Hepatocyte (in vitro differentiated cells): ENCODE measurements at regions not wholly inside any gene's neighbourhood (a gene's known extent, or its start where the extent isn't known, plus 50 kb on each side); places are given as distances from the start of the nearest gene placed in this dataset.

ENCODE experiments used
- DNase-seq: peaks from one replicate; pipeline ENCODE4 v3.0.0-alpha.2; 2016; ENCODE audit warnings: low spot score
- H2AFZ ChIP-seq: fragments of 200-600 bp; sonication (generic); 2 replicates; pipeline ENCODE4 v1.6.0; 2016; ENCODE audit warnings: antibody characterized with exemption, mild to moderate bottlenecking
- H3K27ac ChIP-seq: fragments of 200-600 bp; sonication (generic); 2 replicates; pipeline ENCODE4 v1.5.1; 2016; ENCODE audit warnings: mild to moderate bottlenecking
- H3K27me3 ChIP-seq: fragments of 200-600 bp; sonication (generic); 2 replicates; pipeline ENCODE4 v1.6.1; 2016
- H3K36me3 ChIP-seq: fragments of 200-600 bp; sonication (generic); replicated peaks from 2 replicates; pipeline ENCODE4 v1.5.1; 2016; ENCODE audit warnings: low read depth; ENCODE audit not compliant: insufficient read depth
- H3K4me1 ChIP-seq: fragments of 200-600 bp; sonication (generic); 2 replicates; pipeline ENCODE4 v1.5.1; 2016; ENCODE audit warnings: mild to moderate bottlenecking, moderate library complexity; ENCODE audit not compliant: insufficient read depth
- H3K4me2 ChIP-seq: fragments of 200-600 bp; sonication (generic); 2 replicates; pipeline ENCODE4 v1.6.0; 2016
- H3K4me3 ChIP-seq: fragments of 200-600 bp; sonication (generic); 2 replicates; pipeline ENCODE4 v1.5.1; 2016; ENCODE audit warnings: mild to moderate bottlenecking
- H3K79me2 ChIP-seq: fragments of 200-600 bp; sonication (generic); 2 replicates; pipeline ENCODE4 v1.6.0; 2017; ENCODE audit warnings: mild to moderate bottlenecking
- H3K9me2 ChIP-seq: fragments of 200-600 bp; sonication (generic); replicated peaks from 2 replicates; pipeline ENCODE4 v1.6.0; 2017; ENCODE audit warnings: mild to moderate bottlenecking; ENCODE audit not compliant: insufficient read depth
- H3K9me3 ChIP-seq: fragments of 200-600 bp; sonication (generic); 2 replicates; pipeline ENCODE4 v1.5.1; 2016; ENCODE audit warnings: low read depth, mild to moderate bottlenecking
- H4K20me1 ChIP-seq: fragments of 200-600 bp; sonication (generic); 2 replicates; pipeline ENCODE4 v1.6.0; 2016; ENCODE audit warnings: mild to moderate bottlenecking; ENCODE audit not compliant: insufficient read depth, poor library complexity, severe bottlenecking
- CTCF ChIP-seq: fragments of 200-600 bp; sonication (generic); IDR thresholded peaks from 2 replicates; pipeline ENCODE4 v1.5.1; 2016; ENCODE audit warnings: antibody characterized with exemption, mild to moderate bottlenecking; ENCODE audit not compliant: poor library complexity
- EZH2 ChIP-seq: fragments of 200-600 bp; sonication (generic); IDR thresholded peaks from 2 replicates; pipeline ENCODE4 v1.6.1; 2016; ENCODE audit warnings: antibody characterized with exemption, mild to moderate bottlenecking, borderline replicate concordance
- EZH2phosphoT487 ChIP-seq: fragments of 200-600 bp; sonication (generic); IDR thresholded peaks from one replicate; pipeline ENCODE4 v1.6.1; 2018; ENCODE audit warnings: antibody characterized with exemption, mild to moderate bottlenecking, low read depth, moderate library complexity; ENCODE audit not compliant: unreplicated experiment, severe bottlenecking
- WGBS: methylation state at CpG from one replicate; pipeline ENCODE4 v1.1.6; 2016; ENCODE audit warnings: low lambda C conversion rate; ENCODE audit errors: missing lambda C conversion rate; 5-methylcytosine and 5-hydroxymethylcytosine counted together

GRCh38 chr5:44613936-44614335, 194.8 kb upstream of the MRPS30 start:
- Histone ChIP-seq H3K27me3 (no peaks in the 10 kb centered on the region), H3K27ac (no peak overlapping the region), H3K4me3 (no peak overlapping the region), H3K4me2 (no peak overlapping the region), H3K79me2 (no peaks in the 10 kb centered on the region), H2AFZ (no peak overlapping the region), H3K36me3 (no peaks in the 10 kb centered on the region), H3K9me3 (no peaks in the 10 kb centered on the region), H4K20me1 (no peaks in the 10 kb centered on the region), H3K4me1 (no peaks in the 10 kb centered on the region), H3K9me2 (no peaks in the 10 kb centered on the region)
- 98% methylated on average over 1 of the region's 1 CpG for WGBS
- no peak for DNase-seq
- TF ChIP-seq EZH2: no peak
- TF ChIP-seq CTCF: no peak
- no peak for TF ChIP-seq EZH2phosphoT487

- 65% methylated on average over 5 of the region's 5 CpGs for WGBS
- H3K4me2 ChIP-seq: peak overlapping the region; percentile 45
- no peaks in the 10 kb centered on the region for H3K79me2 ChIP-seq
- H3K27me3 ChIP-seq: no peaks in the 10 kb centered on the region
- peak overlapping the region; percentile 51 for H3K27ac ChIP-seq
- no peaks in the 10 kb centered on the region for H3K9me2 ChIP-seq
- DNase-seq: peak; percentile 7
- no peaks in the 10 kb centered on the region for H3K9me3 ChIP-seq
- H3K4me3 ChIP-seq: no peak overlapping the region
- no peaks in the 10 kb centered on the region for H4K20me1 ChIP-seq
- no peaks in the 10 kb centered on the region for H3K36me3 ChIP-seq
- TF ChIP-seq EZH2phosphoT487 (no peak), EZH2 (no peak), CTCF (no peak)
- H3K4me1 ChIP-seq: no peaks in the 10 kb centered on the region
- no peak overlapping the region for H2AFZ ChIP-seq
Measured at GRCh38 chr5:44605926-44606325, 202.8 kb upstream of the MRPS30 start.

- Histone ChIP-seq H3K4me2 (no peak overlapping the region), H2AFZ (no peak overlapping the region), H3K4me1 (no peaks in the 10 kb centered on the region), H3K9me2 (no peaks in the 10 kb centered on the region), H3K79me2 (no peaks in the 10 kb centered on the region), H3K9me3 (no peaks in the 10 kb centered on the region), H3K27me3 (no peaks in the 10 kb centered on the region), H4K20me1 (no peaks in the 10 kb centered on the region), H3K4me3 (no peak overlapping the region), H3K36me3 (no peaks in the 10 kb centered on the region), H3K27ac (no peak overlapping the region)
- 62% methylated on average over 8 of the region's 8 CpGs for WGBS
- DNase-seq: no peak
- TF ChIP-seq CTCF (no peak), EZH2phosphoT487 (no peak), EZH2 (no peak)
Measured at GRCh38 chr5:44603496-44604272, 205.1 kb upstream of the MRPS30 start.
